OCI-LY7 (cell line): ENCODE measurements at regions not wholly inside any gene's neighbourhood (a gene's known extent, or its start where the extent isn't known, plus 50 kb on each side); places are given as distances from the start of the nearest gene placed in this dataset.

Experiments used
- BruUV-seq: library from RNA; stranded (reverse); fragments of 400-500 nt; replicated peaks from 2 replicates; lab custom pipeline; 2021; lab: Mats Ljungman, UMichigan
- CTCF ChIA-PET: fragments of 300-600 bp; sonication (Branson Sonifier 250); formaldehyde crosslinking; loops from one replicate; lab custom pipeline; 2022; ENCODE audit warnings: antibody characterized with exemption; ENCODE audit not compliant: unreplicated experiment; lab: Charles Lee
- POLR2A ChIA-PET: fragments of 300-600 bp; sonication (Branson Sonifier 250); formaldehyde crosslinking; loops from one replicate; lab custom pipeline; 2022; ENCODE audit warnings: antibody characterized with exemption; lab: Charles Lee
- DNase-seq: peaks from one replicate; pipeline ENCODE4 v3.0.0-alpha.2; 2015; ENCODE audit warnings: low spot score
- H2AFZ ChIP-seq: fragments of 200-600 bp; sonication (generic), shearing (Covaris generic); 2 replicates; pipeline ENCODE4 v1.6.1; 2014; ENCODE audit warnings: mild to moderate bottlenecking, antibody characterized with exemption, low read length, moderate library complexity
- H3K27ac ChIP-seq: fragments of 200-600 bp; sonication (generic); 2 replicates; pipeline ENCODE4 v1.5.1; 2014; ENCODE audit warnings: mixed run types, low read depth, mild to moderate bottlenecking, moderate library complexity, low read length, inconsistent platforms; ENCODE audit not compliant: poor library complexity, severe bottlenecking
- H3K36me3 ChIP-seq: fragments of 200-600 bp; sonication (generic); 2 replicates; pipeline ENCODE4 v1.6.1; 2014; ENCODE audit warnings: mild to moderate bottlenecking, antibody characterized with exemption, low read length, moderate library complexity, mixed read lengths; ENCODE audit not compliant: insufficient read depth
- H3K4me1 ChIP-seq: fragments of 200-600 bp; sonication (generic); 2 replicates; pipeline ENCODE4 v1.5.1; 2014; ENCODE audit warnings: mild to moderate bottlenecking, low read length; ENCODE audit not compliant: insufficient read depth, poor library complexity, severe bottlenecking
- H3K4me2 ChIP-seq: fragments of 200-600 bp; sonication (generic); 2 replicates; pipeline ENCODE4 v1.6.1; 2014; ENCODE audit warnings: mild to moderate bottlenecking, low read length
- H3K4me3 ChIP-seq: fragments of 200-600 bp; sonication (generic); 2 replicates; pipeline ENCODE4 v1.5.1; 2014; ENCODE audit warnings: mild to moderate bottlenecking, low read depth, low read length; ENCODE audit not compliant: poor library complexity, severe bottlenecking
- H3K79me2 ChIP-seq: fragments of 200-600 bp; sonication (generic); 2 replicates; pipeline ENCODE4 v1.6.1; 2016; ENCODE audit warnings: low read depth, mild to moderate bottlenecking, low read length, moderate library complexity, mixed read lengths; ENCODE audit not compliant: insufficient read depth
- H3K9me2 ChIP-seq: fragments of 200-600 bp; sonication (generic); 2 replicates; pipeline ENCODE4 v1.6.1; 2016; ENCODE audit warnings: mild to moderate bottlenecking, low read length, mixed read lengths; ENCODE audit not compliant: insufficient read depth
- H3K9me3 ChIP-seq: fragments of 200-600 bp; sonication (generic); 2 replicates; pipeline ENCODE4 v1.6.1; 2014; ENCODE audit warnings: mild to moderate bottlenecking, mixed run types, low read length, mixed read lengths
- H4K20me1 ChIP-seq: fragments of 200-600 bp; sonication (generic); 2 replicates; pipeline ENCODE4 v1.6.1; 2014; ENCODE audit warnings: mild to moderate bottlenecking, antibody characterized with exemption, low read length, moderate library complexity, mixed read lengths; ENCODE audit not compliant: insufficient read depth
- CTCF ChIP-seq: fragments of 200-600 bp; sonication (generic); conservative IDR thresholded peaks from 2 replicates; pipeline ENCODE4 v1.5.1; 2014; ENCODE audit warnings: mild to moderate bottlenecking, antibody characterized with exemption, low read length, moderate library complexity, mixed read lengths
- EZH2phosphoT487 ChIP-seq: fragments of 200-600 bp; sonication (generic); IDR thresholded peaks from 2 replicates; pipeline ENCODE4 v1.6.1; 2018; ENCODE audit warnings: low read depth, borderline replicate concordance, mild to moderate bottlenecking, mixed run types, antibody characterized with exemption, low read length, moderate library complexity, mixed read lengths
- intact Hi-C: fragments of 100-400 bp; cut with micrococcal nuclease; formaldehyde crosslinking; loops from one replicate; pipeline ENCODE4 v1.10.0; 2022; ENCODE audit not compliant: unreplicated experiment

- intact Hi-C loops, result no loop called here
- H3K79me2 ChIP-seq, result no peaks in the 10 kb centered on the region
- H2AFZ ChIP-seq, result no peak overlapping the region
- 0 out of 2 replicates have a peak, but pooled peaks cover 4% of the 10 kb centered on the region for H3K9me3 ChIP-seq
- BruUV-seq, result no TSS peak
- ChIA-PET POLR2A (no interaction called here), CTCF (no interaction called here)
- no peak overlapping the region for H3K4me2 ChIP-seq
- H3K27ac ChIP-seq, result no peak overlapping the region
- DNase-seq, result no peak
- no peaks in the 10 kb centered on the region for H4K20me1 ChIP-seq
- TF ChIP-seq EZH2phosphoT487, result no peak
- no peak for TF ChIP-seq CTCF
- no peaks in the 10 kb centered on the region for H3K4me1 ChIP-seq
- no peaks in the 10 kb centered on the region for H3K9me2 ChIP-seq
- H3K4me3 ChIP-seq, result no peak overlapping the region
- no peaks in the 10 kb centered on the region for H3K36me3 ChIP-seq
Observed at GRCh38 chr12:82213761-82214160, 144.4 kb downstream of the CCDC59 start.

- H3K4me1 ChIP-seq, result no peaks in the 10 kb centered on the region
- H2AFZ ChIP-seq, result no peak overlapping the region
- no peak overlapping the region for H3K4me2 ChIP-seq
- no peak overlapping the region for H3K4me3 ChIP-seq
- no TSS peak for BruUV-seq
- H3K9me3 ChIP-seq, result 0 out of 2 replicates have a peak, but pooled peaks cover 4% of the 10 kb centered on the region
- intact Hi-C loops, result no loop called here
- H3K36me3 ChIP-seq, result no peaks in the 10 kb centered on the region
- CTCF ChIA-PET, result no interaction called here
- DNase-seq, result no peak
- H3K9me2 ChIP-seq, result no peaks in the 10 kb centered on the region
- POLR2A ChIA-PET, result interaction anchor here (0.5 kb wide), 1 partner anchor 152 kb away, joined by 3 read pairs; no protein-coding TSS in a partner anchor
- no peak overlapping the region for H3K27ac ChIP-seq
- H3K79me2 ChIP-seq, result no peaks in the 10 kb centered on the region
- no peaks in the 10 kb centered on the region for H4K20me1 ChIP-seq
- no peak for TF ChIP-seq CTCF
- TF ChIP-seq EZH2phosphoT487, result no peak
Observed at GRCh38 chr12:82210882-82211281, 147.3 kb downstream of the CCDC59 start.

- Histone ChIP-seq H3K79me2 (no peaks in the 10 kb centered on the region), H3K36me3 (no peaks in the 10 kb centered on the region), H3K27ac (no peak overlapping the region), H2AFZ (no peak overlapping the region), H3K9me2 (no peaks in the 10 kb centered on the region), H3K9me3 (0 out of 2 replicates have a peak, but pooled peaks cover 4% of the 10 kb centered on the region), H4K20me1 (no peaks in the 10 kb centered on the region), H3K4me3 (no peak overlapping the region), H3K4me2 (no peak overlapping the region), H3K4me1 (no peaks in the 10 kb centered on the region)
- ChIA-PET POLR2A (no interaction called here), CTCF (no interaction called here)
- DNase-seq, result no peak
- intact Hi-C loops, result no loop called here
- no TSS peak for BruUV-seq
- TF ChIP-seq CTCF (no peak), EZH2phosphoT487 (no peak)
Observed at GRCh38 chr12:82209533-82209932, 148.7 kb downstream of the CCDC59 start.
